H1 (cell line): ENCODE measurements at regions not wholly inside any gene's neighbourhood (a gene's known extent, or its start where the extent isn't known, plus 50 kb on each side); places are given as distances from the start of the nearest gene placed in this dataset.

ENCODE experiments used
- CEBPB ChIP-seq: IDR thresholded peaks from 2 replicates; pipeline ENCODE4 v1.6.1; 2012; ENCODE audit warnings: low read depth, low read length
- MAFK ChIP-seq: IDR thresholded peaks from 2 replicates; pipeline ENCODE4 v1.6.1; 2012; ENCODE audit warnings: low read depth, mild to moderate bottlenecking, improper control_type of control experiment, low read length
- SRF ChIP-seq: IDR thresholded peaks from 2 replicates; pipeline ENCODE4 v1.6.1; 2011; ENCODE audit warnings: mild to moderate bottlenecking, low read depth, low read length, moderate library complexity

DNA sequence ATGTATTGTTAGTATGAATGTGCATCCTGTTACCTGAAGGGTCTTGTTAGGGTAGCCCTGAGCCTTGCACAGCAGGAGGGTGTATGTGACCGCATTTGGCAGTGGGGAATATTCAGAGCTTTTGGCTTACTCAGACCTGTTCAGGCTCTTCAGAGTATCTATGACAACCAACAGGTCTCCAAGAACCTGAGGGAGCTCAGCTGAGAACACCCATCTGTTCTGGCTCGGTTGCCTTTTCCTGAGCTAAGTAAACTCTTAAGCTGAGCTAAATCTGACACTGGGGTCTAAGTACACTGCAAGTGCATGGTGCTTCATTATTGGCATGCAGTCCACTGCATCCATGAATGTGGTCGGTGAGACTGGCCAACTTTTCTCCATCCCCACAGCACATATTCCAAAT lies 92.4 kb upstream of the CHST9 start:
- no peak for TF ChIP-seq SRF
- no peak for TF ChIP-seq MAFK
- TF ChIP-seq CEBPB: no peak
